ENCODE measurements at regions not wholly inside any gene's neighbourhood (a gene's known extent, or its start where the extent isn't known, plus 50 kb on each side); places are given as distances from the start of the nearest gene placed in this dataset.

GRCh38 chr2:126527836-126528490 is 128.0 kb upstream of the GYPC start:
- H3K36me3 ChIP-seq, result no peaks in the 10 kb centered on the region
- H3K9me3 ChIP-seq, result no peaks in the 10 kb centered on the region
- intact Hi-C loops (cut with DNase I), result no loop called here
- DNase-seq (peak; percentile 49), ATAC-seq (peak; percentile 54 to 63)
- no peak overlapping the region for H3K4me3 ChIP-seq
- H3K27me3 ChIP-seq (ENCODE audit: low read depth), result no peaks in the 10 kb centered on the region
- H3K4me1 ChIP-seq, result no peaks in the 10 kb centered on the region
- H3K27ac ChIP-seq, result no peak overlapping the region
- peak; percentile 63 for TF ChIP-seq CTCF (IDR thresholded peaks at IDR 0.05)

GRCh38 chr2:126531029-126531428 is 124.9 kb upstream of the GYPC start:
- TF ChIP-seq CTCF (IDR thresholded peaks at IDR 0.05), result no peak
- intact Hi-C loops (cut with DNase I), result no loop called here
- Histone ChIP-seq H3K4me1 (no peaks in the 10 kb centered on the region), H3K36me3 (no peaks in the 10 kb centered on the region), H3K4me3 (no peak overlapping the region), H3K27ac (no peak overlapping the region), H3K9me3 (no peaks in the 10 kb centered on the region), H3K27me3 (ENCODE audit: low read depth) (no peaks in the 10 kb centered on the region)
- no peak for ATAC-seq
- DNase-seq, result no peak

GRCh38 chr2:126534478-126534877 is 121.5 kb upstream of the GYPC start:
- H3K4me1 ChIP-seq, result no peaks in the 10 kb centered on the region
- intact Hi-C loops (cut with DNase I), result no loop called here
- no peaks in the 10 kb centered on the region for H3K36me3 ChIP-seq
- no peak overlapping the region for H3K4me3 ChIP-seq
- TF ChIP-seq CTCF (IDR thresholded peaks at IDR 0.05), result no peak
- H3K9me3 ChIP-seq, result no peaks in the 10 kb centered on the region
- H3K27ac ChIP-seq, result no peak overlapping the region
- no peak for DNase-seq
- H3K27me3 ChIP-seq (ENCODE audit: low read depth), result no peaks in the 10 kb centered on the region
- no peak for ATAC-seq

- Histone ChIP-seq H3K36me3 (no peaks in the 10 kb centered on the region), H3K4me3 (no peak overlapping the region), H3K9me3 (no peaks in the 10 kb centered on the region), H3K27ac (no peak overlapping the region), H3K4me1 (no peaks in the 10 kb centered on the region), H3K27me3 (ENCODE audit: low read depth) (no peaks in the 10 kb centered on the region)
- no peak for TF ChIP-seq CTCF (IDR thresholded peaks at IDR 0.05)
- ATAC-seq (no peak), DNase-seq (no peak)
- intact Hi-C loops (cut with DNase I), result no loop called here
These were observed 120.5 kb upstream of the GYPC start for GRCh38 chr2:126535408-126535807.

- no peak for ATAC-seq
- no peaks in the 10 kb centered on the region for H3K36me3 ChIP-seq
- no peaks in the 10 kb centered on the region for H3K4me1 ChIP-seq
- no peaks in the 10 kb centered on the region for H3K27me3 ChIP-seq (ENCODE audit: low read depth)
- no peak overlapping the region for H3K27ac ChIP-seq
- intact Hi-C loops (cut with DNase I), result no loop called here
- H3K9me3 ChIP-seq, result peaks cover under 1% of the 10 kb centered on the region
- no peak for DNase-seq
- no peak overlapping the region for H3K4me3 ChIP-seq
- TF ChIP-seq CTCF (IDR thresholded peaks at IDR 0.05), result no peak
These were observed 119.3 kb upstream of the GYPC start for GRCh38 chr2:126536605-126537200.
